ENCODE measurements at regions not wholly inside any gene's neighbourhood (a gene's known extent, or its start where the extent isn't known, plus 50 kb on each side); places are given as distances from the start of the nearest gene placed in this dataset.

DNA sequence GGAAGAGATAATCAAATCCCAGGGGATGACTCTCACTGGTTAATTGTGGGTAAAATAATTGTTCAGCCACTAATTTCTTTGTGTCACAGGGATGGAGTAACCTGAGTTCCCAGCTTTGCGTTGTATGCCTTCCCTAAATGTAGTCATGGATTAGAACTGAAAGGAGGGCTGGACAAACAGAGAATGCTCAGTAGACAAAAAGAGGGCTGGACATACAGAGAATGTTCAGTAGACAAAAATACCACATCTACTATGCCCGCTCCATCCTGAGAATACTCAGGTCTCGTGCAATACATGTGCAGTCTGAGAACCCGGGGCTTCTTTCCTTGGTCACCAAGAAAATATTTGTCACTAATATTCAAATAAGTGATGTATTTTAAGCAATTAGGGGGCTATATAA, 497.9 kb downstream of the EPHA4 start:
- H3K27ac Mint-ChIP-seq (ENCODE audit: low read depth, unreplicated experiment): no peak overlapping the region
- ChIA-PET CTCF (no interaction called here), POLR2A (no interaction called here)
- H3K4me1 Mint-ChIP-seq (ENCODE audit: insufficient read depth, unreplicated experiment): no peaks in the 10 kb centered on the region
- intact Hi-C loops (cut with micrococcal nuclease): no loop called here
- TF ChIP-seq, protein P1, sequence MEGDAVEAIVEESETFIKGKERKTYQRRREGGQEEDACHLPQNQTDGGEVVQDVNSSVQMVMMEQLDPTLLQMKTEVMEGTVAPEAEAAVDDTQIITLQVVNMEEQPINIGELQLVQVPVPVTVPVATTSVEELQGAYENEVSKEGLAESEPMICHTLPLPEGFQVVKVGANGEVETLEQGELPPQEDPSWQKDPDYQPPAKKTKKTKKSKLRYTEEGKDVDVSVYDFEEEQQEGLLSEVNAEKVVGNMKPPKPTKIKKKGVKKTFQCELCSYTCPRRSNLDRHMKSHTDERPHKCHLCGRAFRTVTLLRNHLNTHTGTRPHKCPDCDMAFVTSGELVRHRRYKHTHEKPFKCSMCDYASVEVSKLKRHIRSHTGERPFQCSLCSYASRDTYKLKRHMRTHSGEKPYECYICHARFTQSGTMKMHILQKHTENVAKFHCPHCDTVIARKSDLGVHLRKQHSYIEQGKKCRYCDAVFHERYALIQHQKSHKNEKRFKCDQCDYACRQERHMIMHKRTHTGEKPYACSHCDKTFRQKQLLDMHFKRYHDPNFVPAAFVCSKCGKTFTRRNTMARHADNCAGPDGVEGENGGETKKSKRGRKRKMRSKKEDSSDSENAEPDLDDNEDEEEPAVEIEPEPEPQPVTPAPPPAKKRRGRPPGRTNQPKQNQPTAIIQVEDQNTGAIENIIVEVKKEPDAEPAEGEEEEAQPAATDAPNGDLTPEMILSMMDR (IDR thresholded peaks at IDR 0.05; ENCODE audit: unreplicated experiment): no peak
- peaks cover 18% of the 10 kb centered on the region for H3K9me3 Mint-ChIP-seq (ENCODE audit: unreplicated experiment)
- no peak overlapping the region for H3K4me3 Mint-ChIP-seq (ENCODE audit: unreplicated experiment)
- DNase-seq (ENCODE audit: unreplicated experiment): no peak
- H3K36me3 Mint-ChIP-seq (ENCODE audit: insufficient read depth, unreplicated experiment): peaks cover 4% of the 10 kb centered on the region
- no TSS peak for BruUV-seq (replicated peaks)
- no peaks in the 10 kb centered on the region for H3K27me3 Mint-ChIP-seq (ENCODE audit: insufficient read depth, unreplicated experiment)

DNA sequence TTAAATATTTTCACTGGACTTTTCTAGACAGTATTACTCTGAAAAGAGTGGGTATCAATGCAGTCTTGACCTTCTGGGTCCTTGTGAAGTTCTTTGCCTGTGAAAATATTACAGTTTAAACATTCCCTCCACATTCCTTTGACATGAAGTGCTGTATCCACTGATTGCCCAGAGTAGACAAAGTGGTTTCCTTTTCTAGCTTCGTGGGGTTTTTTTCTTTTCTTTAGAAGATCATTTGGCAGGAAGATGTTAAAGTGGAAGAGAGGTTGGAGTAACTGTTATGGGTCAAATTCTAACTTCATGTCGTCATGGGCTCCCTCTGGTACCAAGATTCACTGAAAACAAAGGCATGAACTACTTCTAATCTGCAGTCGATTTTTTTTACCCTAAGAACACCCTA, 496.9 kb downstream of the EPHA4 start:
- intact Hi-C loops (cut with micrococcal nuclease): no loop called here
- Mint-ChIP-seq H3K27ac (ENCODE audit: low read depth, unreplicated experiment) (no peak overlapping the region), H3K4me1 (ENCODE audit: insufficient read depth, unreplicated experiment) (no peaks in the 10 kb centered on the region), H3K36me3 (ENCODE audit: insufficient read depth, unreplicated experiment) (no peaks in the 10 kb centered on the region), H3K9me3 (ENCODE audit: unreplicated experiment) (peaks cover 18% of the 10 kb centered on the region), H3K4me3 (ENCODE audit: unreplicated experiment) (no peak overlapping the region), H3K27me3 (ENCODE audit: insufficient read depth, unreplicated experiment) (no peaks in the 10 kb centered on the region)
- TF ChIP-seq, protein P1 (IDR thresholded peaks at IDR 0.05; ENCODE audit: unreplicated experiment): no peak
- no TSS peak for BruUV-seq (replicated peaks)
- POLR2A ChIA-PET: interaction anchor here (1.2 kb wide), 1 partner anchor 8 kb away, joined by 3 read pairs; no protein-coding TSS in a partner anchor
- no peak for DNase-seq (ENCODE audit: unreplicated experiment)
- CTCF ChIA-PET: no interaction called here

DNA sequence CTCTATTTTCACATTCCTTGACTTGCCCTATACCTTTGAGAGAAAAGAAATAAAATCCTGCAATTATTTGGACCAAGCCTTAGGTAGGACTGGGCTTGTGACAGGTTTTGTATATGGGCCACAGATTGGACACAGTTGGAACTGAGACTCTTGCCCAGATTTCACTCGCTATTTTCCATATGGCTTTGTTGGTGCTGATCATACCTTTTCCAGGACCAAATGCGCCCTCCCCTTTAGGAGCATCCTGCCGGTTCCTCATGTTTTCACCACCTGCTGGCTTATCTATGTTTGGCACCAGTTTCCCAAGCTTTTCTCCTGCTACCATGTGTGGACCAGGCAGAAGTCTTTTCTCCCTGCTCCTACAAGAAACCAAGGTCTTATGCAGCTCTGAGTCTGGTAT, 494.9 kb downstream of the EPHA4 start:
- H3K4me1 Mint-ChIP-seq (ENCODE audit: insufficient read depth, unreplicated experiment): no peaks in the 10 kb centered on the region
- no TSS peak for BruUV-seq (replicated peaks)
- H3K27ac Mint-ChIP-seq (ENCODE audit: low read depth, unreplicated experiment): no peak overlapping the region
- ChIA-PET CTCF (no interaction called here), POLR2A (no interaction called here)
- TF ChIP-seq, protein P1 (IDR thresholded peaks at IDR 0.05; ENCODE audit: unreplicated experiment): no peak
- intact Hi-C loops (cut with micrococcal nuclease): no loop called here
- no peak overlapping the region for H3K4me3 Mint-ChIP-seq (ENCODE audit: unreplicated experiment)
- no peaks in the 10 kb centered on the region for H3K27me3 Mint-ChIP-seq (ENCODE audit: insufficient read depth, unreplicated experiment)
- peaks cover 7% of the 10 kb centered on the region for H3K9me3 Mint-ChIP-seq (ENCODE audit: unreplicated experiment)
- H3K36me3 Mint-ChIP-seq (ENCODE audit: insufficient read depth, unreplicated experiment): no peaks in the 10 kb centered on the region
- no peak for DNase-seq (ENCODE audit: unreplicated experiment)

DNA sequence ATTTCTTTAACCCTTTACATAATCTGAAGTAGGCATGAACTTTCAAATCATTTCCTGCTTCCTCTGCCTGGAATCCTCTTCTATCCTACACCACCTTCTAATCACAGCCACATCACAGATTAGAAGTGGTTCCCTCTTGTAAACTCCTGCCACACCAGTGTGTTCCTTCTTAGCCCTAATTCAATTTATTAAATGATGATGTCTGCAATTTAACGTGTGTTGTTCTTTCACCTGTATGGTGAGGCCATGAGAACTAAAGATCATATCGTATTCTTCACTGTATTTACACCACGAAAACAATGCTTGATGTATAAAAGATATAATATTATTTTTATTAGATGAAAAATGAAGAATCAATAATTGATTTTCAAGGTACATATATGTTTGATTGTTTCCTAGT, 494.3 kb downstream of the EPHA4 start:
- TF ChIP-seq, protein P1 (IDR thresholded peaks at IDR 0.05; ENCODE audit: unreplicated experiment): no peak
- no TSS peak for BruUV-seq (replicated peaks)
- H3K27me3 Mint-ChIP-seq (ENCODE audit: insufficient read depth, unreplicated experiment): no peaks in the 10 kb centered on the region
- H3K27ac Mint-ChIP-seq (ENCODE audit: low read depth, unreplicated experiment): no peak overlapping the region
- DNase-seq (ENCODE audit: unreplicated experiment): no peak
- ChIA-PET CTCF (no interaction called here), POLR2A (no interaction called here)
- H3K4me3 Mint-ChIP-seq (ENCODE audit: unreplicated experiment): no peak overlapping the region
- no peaks in the 10 kb centered on the region for H3K36me3 Mint-ChIP-seq (ENCODE audit: insufficient read depth, unreplicated experiment)
- H3K4me1 Mint-ChIP-seq (ENCODE audit: insufficient read depth, unreplicated experiment): no peaks in the 10 kb centered on the region
- H3K9me3 Mint-ChIP-seq (ENCODE audit: unreplicated experiment): peaks cover 1% of the 10 kb centered on the region
- intact Hi-C loops (cut with micrococcal nuclease): no loop called here
